ENCODE measurements at regions not wholly inside any gene's neighbourhood (a gene's known extent, or its start where the extent isn't known, plus 50 kb on each side); places are given as distances from the start of the nearest gene placed in this dataset.

- TF ChIP-seq CTCF (IDR thresholded peaks at IDR 0.05): no peak
- no peak for TF ChIP-seq POLR2A (IDR thresholded peaks at IDR 0.05)
Observed at GRCh38 chr14:41167040-41167439, 439.6 kb upstream of the LRFN5 start.
